Mucosa of gallbladder (tissue), 1 donor: ENCODE measurements at regions not wholly inside any gene's neighbourhood (a gene's known extent, or its start where the extent isn't known, plus 50 kb on each side); places are given as distances from the start of the nearest gene placed in this dataset.
"Not testable (repeated sequence)": the region's sequence is repeated elsewhere in the genome, so short reads cannot be mapped to it uniquely, and the experiment has no call there.

Experiments
- DNase-seq: peaks from one replicate; pipeline ENCODE4 v3.0.0-alpha.2; 2020; ENCODE audit warnings: low spot score
- donor health status: DM: no; HTN: no; CAD: no.

GRCh38 chr1:178020968-178021640, 51.2 kb upstream of the SEC16B start:
- no peak for DNase-seq

DNA sequence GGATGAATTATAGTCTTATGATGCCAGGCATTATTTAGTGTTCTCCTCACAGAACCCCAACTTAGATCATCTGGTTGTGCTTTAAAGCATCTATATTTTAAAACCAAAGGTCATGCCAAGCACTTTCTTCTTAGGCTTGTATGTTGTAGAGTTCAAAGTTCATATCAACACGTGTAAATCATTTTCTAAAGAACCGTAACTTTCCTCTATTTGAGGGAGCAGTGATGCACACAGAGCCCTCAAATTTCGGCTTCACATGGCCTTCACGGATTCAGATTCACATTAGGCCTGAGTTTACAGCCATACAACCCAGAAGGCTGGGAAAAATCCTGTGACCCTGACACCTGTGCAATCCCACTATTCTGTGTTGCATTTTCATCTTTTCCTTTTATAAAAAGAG, 52.1 kb upstream of the SEC16B start:
- no peak for DNase-seq

DNA sequence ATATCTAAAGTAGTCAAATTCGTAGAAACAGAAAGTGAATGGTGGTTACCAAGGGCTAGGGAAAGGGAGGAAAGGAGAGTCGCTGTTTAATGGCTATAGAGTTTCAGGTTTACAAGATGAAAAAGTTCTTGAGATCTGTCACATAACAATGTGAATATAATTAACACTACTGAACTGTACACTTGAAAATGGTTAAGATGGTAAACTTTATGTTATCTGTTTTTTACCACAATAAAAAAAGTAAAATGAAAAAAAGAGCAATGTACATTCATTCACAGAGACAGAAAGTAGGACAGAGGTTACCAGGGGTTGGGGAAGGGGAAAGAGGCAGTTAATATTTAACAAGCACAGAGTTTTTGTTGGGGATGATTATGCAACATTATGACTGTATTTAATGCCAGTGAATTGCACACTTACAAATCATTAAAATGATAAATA, 53.3 kb upstream of the SEC16B start:
- DNase-seq: no peak

DNA sequence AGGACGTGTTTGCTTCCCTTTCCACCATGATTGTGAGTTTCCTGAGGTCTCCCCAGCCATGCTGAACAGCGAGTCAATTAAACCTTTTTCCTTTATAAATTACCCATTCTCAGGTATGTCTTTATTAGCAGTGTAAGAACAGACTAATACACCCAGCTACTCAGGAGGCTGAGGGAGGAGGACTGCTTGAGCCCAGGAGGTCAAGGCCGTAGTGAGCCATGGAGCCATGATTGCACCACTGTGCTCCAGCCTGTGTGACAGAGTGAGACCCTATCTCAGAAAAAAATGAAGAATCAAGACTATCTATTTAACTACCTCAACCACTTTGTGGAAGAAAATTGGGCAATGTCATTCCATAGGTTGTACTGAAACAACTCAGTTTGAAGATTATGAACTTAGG, 54.6 kb upstream of the SEC16B start:
- no peak for DNase-seq

GRCh38 chr1:178025613-178026356, 55.9 kb upstream of the SEC16B start:
- DNase-seq: no peak

DNA sequence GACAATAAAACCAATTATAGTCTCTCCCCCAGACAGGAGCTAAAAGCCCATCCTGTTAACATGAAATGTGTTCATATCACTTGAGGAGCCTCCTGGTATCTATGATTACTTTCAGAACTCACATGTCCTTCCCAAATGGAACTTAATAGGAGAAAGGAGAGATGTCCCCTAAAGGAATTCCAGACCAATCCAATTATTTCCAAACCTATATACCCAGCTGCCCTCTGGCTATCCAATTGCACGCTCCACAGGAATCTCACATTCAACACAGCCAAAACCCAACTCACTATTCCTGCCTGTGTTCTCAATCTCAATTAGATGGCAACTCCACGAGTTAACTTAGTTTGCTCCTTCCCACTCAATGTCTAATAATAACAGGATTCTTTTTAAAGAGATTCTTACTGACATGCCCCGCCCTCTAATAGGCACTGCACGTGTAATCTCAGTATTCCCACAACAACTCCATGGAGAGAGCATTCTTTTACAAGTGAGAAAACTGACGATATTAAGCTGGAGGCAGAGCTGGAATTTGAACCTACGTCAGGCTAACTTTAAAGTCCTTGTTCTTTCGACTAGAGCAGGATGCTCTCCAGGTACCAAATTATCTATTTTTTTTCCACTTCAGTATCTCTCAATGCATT, 59.1 kb upstream of the SEC16B start:
- no peak for DNase-seq

DNA sequence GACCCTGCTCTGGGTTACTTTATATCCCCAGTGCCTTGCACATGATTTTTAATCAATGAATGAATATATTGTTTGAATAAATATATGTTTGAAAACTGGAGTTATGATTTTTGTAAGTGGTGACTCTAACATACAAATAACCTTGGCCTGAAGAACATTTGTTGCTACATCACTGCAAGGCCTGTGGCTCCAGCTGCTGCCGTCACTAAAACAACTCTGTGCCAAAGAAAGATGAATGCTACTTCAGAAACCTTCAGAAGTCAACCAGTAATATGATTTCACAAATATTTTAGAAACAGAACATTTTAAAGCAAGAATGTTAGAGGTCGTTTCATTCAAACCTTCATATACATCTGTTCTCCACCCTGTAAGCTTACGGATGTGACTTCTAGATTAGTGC, 60.6 kb upstream of the SEC16B start:
- no peak for DNase-seq

GRCh38 chr1:178031856-178032320, 62.0 kb upstream of the RASAL2 start:
- DNase-seq: peak; percentile 93

DNA sequence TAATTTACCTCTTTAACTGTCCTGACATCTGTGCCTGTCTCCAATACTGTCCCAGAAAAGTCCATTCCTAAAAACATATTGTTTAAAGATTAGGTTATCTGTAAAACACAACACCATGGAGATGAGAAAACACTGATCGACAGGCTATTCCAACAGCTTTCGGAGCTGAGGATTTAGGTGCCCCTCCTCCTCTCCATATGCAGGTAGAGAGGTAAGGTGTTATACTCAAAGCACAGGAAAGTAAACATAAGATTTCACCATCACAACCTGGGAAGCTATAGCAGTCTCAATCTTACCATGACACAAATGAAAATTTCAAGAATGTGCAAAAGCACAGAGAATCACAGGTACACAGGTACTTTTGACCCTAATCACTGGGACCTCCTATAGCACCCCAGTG, 60.9 kb upstream of the RASAL2 start:
- no peak for DNase-seq

- no peak for DNase-seq
These were observed 59.2 kb upstream of the RASAL2 start for GRCh38 chr1:178034676-178035075.

DNA sequence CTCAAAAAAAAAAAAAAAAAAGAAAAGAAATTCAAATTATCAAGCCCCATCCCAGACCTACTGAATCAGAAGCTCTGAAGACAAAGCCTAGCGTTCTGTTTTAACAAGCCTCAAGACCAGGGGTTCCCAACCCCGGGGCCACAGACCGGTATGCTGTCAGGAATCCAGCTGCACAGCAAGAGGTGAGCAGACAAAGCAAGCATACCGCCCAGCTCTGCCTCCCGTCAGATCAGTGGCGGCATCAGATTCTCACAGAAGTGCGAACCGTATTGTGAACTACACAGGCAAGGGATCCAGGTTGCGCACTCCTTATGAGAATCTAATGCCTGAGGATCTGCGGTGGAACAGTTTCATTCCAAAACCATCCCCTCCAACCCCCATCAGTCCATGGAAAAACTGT, 57.8 kb upstream of the RASAL2 start:
- DNase-seq: no peak

DNA sequence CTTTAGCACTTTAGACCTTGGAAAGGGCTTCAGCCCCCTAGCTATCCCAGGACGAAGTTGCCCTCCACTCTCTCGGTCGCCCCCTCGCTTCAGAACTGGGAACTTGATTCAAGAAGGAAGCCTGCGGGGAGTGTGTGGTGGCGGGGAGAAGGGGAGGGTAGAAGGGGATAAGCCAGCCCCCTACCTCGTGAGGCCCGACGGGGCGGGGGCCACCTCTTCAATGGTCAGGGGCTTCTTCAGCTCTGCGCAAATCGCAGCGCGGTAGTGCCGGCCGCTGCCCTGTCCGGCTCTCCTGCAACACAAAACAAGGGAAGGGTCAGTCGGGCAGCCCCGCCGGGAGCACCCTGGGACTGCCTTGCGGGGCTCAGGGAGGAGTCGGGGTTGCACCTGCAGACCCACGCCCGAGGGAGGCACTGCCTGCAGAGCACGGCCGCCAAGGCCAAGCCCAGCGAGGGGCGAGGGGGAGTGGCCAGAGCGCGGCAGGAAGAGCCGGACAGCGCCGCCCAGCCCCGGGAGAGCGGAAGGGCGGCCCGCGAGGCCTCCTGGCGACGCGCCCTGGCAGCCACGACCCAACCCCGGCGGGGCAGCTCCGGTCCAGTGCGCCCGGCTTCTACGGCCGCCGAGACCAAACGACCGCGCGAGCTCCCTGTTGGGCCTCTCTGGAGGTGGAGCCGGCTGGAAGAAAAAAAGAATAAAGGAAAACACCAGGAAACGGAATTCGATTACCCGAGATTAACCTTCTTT, 56.2 kb upstream of the RASAL2 start:
- peak; percentile 83 for DNase-seq

GRCh38 chr1:178038372-178038771, 55.5 kb upstream of the RASAL2 start:
- DNase-seq: no peak

DNA sequence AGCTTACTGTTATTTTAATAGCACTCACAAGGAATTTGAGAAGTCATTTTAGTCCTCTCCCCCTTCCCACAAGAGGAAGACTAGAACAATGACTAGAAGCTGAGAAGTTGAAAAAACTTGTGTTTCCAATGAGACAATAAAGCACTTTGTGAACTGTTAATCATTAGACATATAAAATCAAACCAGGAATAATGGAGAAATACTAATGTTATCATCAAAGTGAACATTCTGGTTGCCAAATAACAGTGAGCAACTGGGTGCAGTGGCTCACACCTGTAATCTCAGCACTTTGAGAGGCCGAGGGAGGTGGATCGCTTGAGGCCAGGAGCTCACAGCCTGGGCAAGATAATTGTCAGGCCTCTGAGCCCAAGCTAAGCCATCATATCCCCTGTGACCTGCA, 54.0 kb upstream of the RASAL2 start:
- DNase-seq: peak; percentile 27

DNA sequence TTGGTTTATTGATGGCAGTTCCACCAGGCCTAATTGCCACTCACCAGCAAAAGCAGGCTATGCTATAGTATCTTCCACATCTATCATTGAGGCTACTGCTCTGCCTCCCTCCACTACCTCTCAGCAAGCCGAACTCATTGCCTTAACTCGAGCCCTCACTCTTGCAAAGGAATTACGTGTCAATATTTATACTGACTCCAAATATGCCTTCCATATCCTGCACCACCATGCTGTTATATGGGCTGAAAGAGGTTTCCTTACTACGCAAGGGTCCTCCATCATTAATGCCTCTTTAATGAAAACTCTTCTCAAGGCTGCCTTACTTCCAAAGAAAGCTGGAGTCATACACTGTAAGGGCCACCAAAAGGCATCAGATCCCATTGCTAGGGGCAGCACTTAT, 50.0 kb upstream of the RASAL2 start:
- DNase-seq: not testable (repeated sequence)
